ENCODE measurements at regions not wholly inside any gene's neighbourhood (a gene's known extent, or its start where the extent isn't known, plus 50 kb on each side); places are given as distances from the start of the nearest gene placed in this dataset.

- DNase-seq (ENCODE audit: low read depth) = no peak
- in situ Hi-C loops (cut with HindIII; ENCODE audit: low sequenced_read_pairs) = no loop called here
- no peak overlapping the region for H3K4me3 ChIP-seq (ENCODE audit: low read depth, low read length)
- TF ChIP-seq CTCF (IDR thresholded peaks at IDR 0.05; ENCODE audit: low read depth, low read length, missing control alignments) = no peak
These were observed 129.2 kb downstream of the MTX2 start for GRCh38 chr2:176398243-176399073.

- no peak overlapping the region for H3K4me3 ChIP-seq (ENCODE audit: low read depth, low read length)
- in situ Hi-C loops (cut with HindIII; ENCODE audit: low sequenced_read_pairs) = no loop called here
- no peak for TF ChIP-seq CTCF (IDR thresholded peaks at IDR 0.05; ENCODE audit: low read depth, low read length, missing control alignments)
These were observed 129.9 kb downstream of the MTX2 start for GRCh38 chr2:176399074-176399598.

GRCh38 chr2:176405477-176405876, 136.2 kb downstream of the MTX2 start:
- in situ Hi-C loops (cut with HindIII; ENCODE audit: low sequenced_read_pairs) = no loop called here
- H3K4me3 ChIP-seq (ENCODE audit: low read depth, low read length) = no peak overlapping the region
- no peak for DNase-seq (ENCODE audit: low read depth)
- no peak for TF ChIP-seq CTCF (IDR thresholded peaks at IDR 0.05; ENCODE audit: low read depth, low read length, missing control alignments)

More at GRCh38 chr2:176399074-176399598, 129.9 kb downstream of the MTX2 start:
- no peak for DNase-seq (ENCODE audit: low read depth)

GRCh38 chr2:176407706-176408105, 138.5 kb downstream of the MTX2 start:
- no peak for DNase-seq (ENCODE audit: low read depth)
- no peak overlapping the region for H3K4me3 ChIP-seq (ENCODE audit: low read depth, low read length)
- in situ Hi-C loops (cut with HindIII; ENCODE audit: low sequenced_read_pairs) = no loop called here
- no peak for TF ChIP-seq CTCF (IDR thresholded peaks at IDR 0.05; ENCODE audit: low read depth, low read length, missing control alignments)

GRCh38 chr2:176409671-176410070, 140.4 kb downstream of the MTX2 start:
- no peak overlapping the region for H3K4me3 ChIP-seq (ENCODE audit: low read depth, low read length)
- no peak for DNase-seq (ENCODE audit: low read depth)
- TF ChIP-seq CTCF (IDR thresholded peaks at IDR 0.05; ENCODE audit: low read depth, low read length, missing control alignments) = no peak
- in situ Hi-C loops (cut with HindIII; ENCODE audit: low sequenced_read_pairs) = no loop called here

- DNase-seq (ENCODE audit: low read depth) = no peak
- TF ChIP-seq CTCF (IDR thresholded peaks at IDR 0.05; ENCODE audit: low read depth, low read length, missing control alignments) = no peak
- in situ Hi-C loops (cut with HindIII; ENCODE audit: low sequenced_read_pairs) = no loop called here
- H3K4me3 ChIP-seq (ENCODE audit: low read depth, low read length) = no peak overlapping the region
These were observed 142.9 kb downstream of the MTX2 start for GRCh38 chr2:176412136-176412535.

Measured in astrocyte of the cerebellum (primary cell).